ENCODE measurements at regions not wholly inside any gene's neighbourhood (a gene's known extent, or its start where the extent isn't known, plus 50 kb on each side); places are given as distances from the start of the nearest gene placed in this dataset.
"Not testable (repeated sequence)": the region's sequence is repeated elsewhere in the genome, so short reads cannot be mapped to it uniquely, and the experiment has no call there.

- no peak for DNase-seq (ENCODE audit: low read depth in 1 of 2, low spot score in 1 of 2)
These were observed 425.6 kb downstream of the RWDD3 start for GRCh38 chr1:95659588-95659987.

- no peak for DNase-seq (ENCODE audit: low read depth in 1 of 2, low spot score in 1 of 2)
These were observed 426.7 kb downstream of the RWDD3 start for GRCh38 chr1:95660736-95661135.

- DNase-seq (ENCODE audit: low read depth in 1 of 2, low spot score in 1 of 2), result not testable (repeated sequence)
These were observed 429.5 kb downstream of the RWDD3 start for GRCh38 chr1:95663530-95663929.

- no peak for DNase-seq (ENCODE audit: low read depth in 1 of 2, low spot score in 1 of 2)
These were observed 434.2 kb downstream of the RWDD3 start for GRCh38 chr1:95668165-95668564.

- DNase-seq (ENCODE audit: low read depth in 1 of 2, low spot score in 1 of 2), result not testable (repeated sequence)
These were observed 435.6 kb downstream of the RWDD3 start for GRCh38 chr1:95669638-95670037.

GRCh38 chr1:95671098-95671497, 437.1 kb downstream of the RWDD3 start:
- no peak for DNase-seq (ENCODE audit: low read depth in 1 of 2, low spot score in 1 of 2)

GRCh38 chr1:95679262-95679661, 445.3 kb downstream of the RWDD3 start:
- DNase-seq (ENCODE audit: low read depth in 1 of 2, low spot score in 1 of 2), result no peak

- no peak for DNase-seq (ENCODE audit: low read depth in 1 of 2, low spot score in 1 of 2)
These were observed 451.1 kb downstream of the RWDD3 start for GRCh38 chr1:95685081-95685480.

GRCh38 chr1:95686217-95686616, 452.2 kb downstream of the RWDD3 start:
- DNase-seq (ENCODE audit: low read depth in 1 of 2, low spot score in 1 of 2), result no peak

- DNase-seq (ENCODE audit: low read depth in 1 of 2, low spot score in 1 of 2), result no peak
These were observed 465.3 kb downstream of the RWDD3 start for GRCh38 chr1:95699149-95699953.

GRCh38 chr1:95701450-95702173, 467.6 kb downstream of the RWDD3 start:
- DNase-seq (ENCODE audit: low read depth in 1 of 2, low spot score in 1 of 2), result no peak

GRCh38 chr1:95703046-95703445, 469.0 kb downstream of the RWDD3 start:
- no peak for DNase-seq (ENCODE audit: low read depth in 1 of 2, low spot score in 1 of 2)

GRCh38 chr1:95716097-95716496, 482.1 kb downstream of the RWDD3 start:
- no peak for DNase-seq (ENCODE audit: low read depth in 1 of 2, low spot score in 1 of 2)

- no peak for DNase-seq (ENCODE audit: low read depth in 1 of 2, low spot score in 1 of 2)
These were observed 482.5 kb downstream of the RWDD3 start for GRCh38 chr1:95716550-95716949.

- DNase-seq (ENCODE audit: low read depth in 1 of 2, low spot score in 1 of 2), result no peak
These were observed 489.3 kb downstream of the RWDD3 start for GRCh38 chr1:95723346-95723745.

GRCh38 chr1:95728841-95729240, 494.8 kb downstream of the RWDD3 start:
- DNase-seq (ENCODE audit: low read depth in 1 of 2, low spot score in 1 of 2), result no peak

- DNase-seq (ENCODE audit: low read depth in 1 of 2, low spot score in 1 of 2), result no peak
These were observed 497.0 kb downstream of the RWDD3 start for GRCh38 chr1:95730986-95731385.

- DNase-seq (ENCODE audit: low read depth in 1 of 2, low spot score in 1 of 2), result no peak
These were observed 497.5 kb downstream of the RWDD3 start for GRCh38 chr1:95731466-95731865.

GRCh38 chr1:95733031-95733430, 499.0 kb downstream of the RWDD3 start:
- DNase-seq (ENCODE audit: low read depth in 1 of 2, low spot score in 1 of 2), result no peak

GRCh38 chr1:95733671-95734070, 499.7 kb downstream of the RWDD3 start:
- DNase-seq (ENCODE audit: low read depth in 1 of 2, low spot score in 1 of 2), result no peak

- DNase-seq (ENCODE audit: low read depth in 1 of 2, low spot score in 1 of 2), result no peak
These were observed 500.6 kb downstream of the RWDD3 start for GRCh38 chr1:95734560-95734959.

GRCh38 chr1:95742591-95743089, 508.6 kb downstream of the RWDD3 start:
- no peak for DNase-seq (ENCODE audit: low read depth in 1 of 2, low spot score in 1 of 2)

Measured in activated CD4-positive, alpha-beta T cell treated with anti-CD3 and anti-CD28 coated beads, Interleukin-2, amount 50 U/mL, for 24 hours (primary cell).